ENCODE measurements at regions not wholly inside any gene's neighbourhood (a gene's known extent, or its start where the extent isn't known, plus 50 kb on each side); places are given as distances from the start of the nearest gene placed in this dataset.

DNA sequence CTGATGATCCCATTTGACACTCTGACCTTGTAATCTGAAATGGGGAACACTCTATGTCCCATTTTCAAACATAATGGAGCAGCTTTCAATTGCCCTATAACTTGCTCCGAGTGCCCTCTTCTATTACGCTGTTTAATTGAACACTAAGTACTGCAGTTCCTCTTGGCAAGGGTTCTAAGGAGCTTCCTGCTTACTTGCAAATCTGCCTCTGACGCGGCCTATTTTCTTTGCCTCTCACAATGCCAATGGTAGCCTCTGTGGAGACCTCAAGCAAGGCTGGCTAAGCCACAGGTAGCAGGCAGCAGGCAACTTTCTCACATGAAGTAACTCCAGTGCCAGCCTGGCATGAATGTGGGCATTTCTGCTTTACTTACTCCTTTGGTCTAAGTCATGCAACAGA, 443.4 kb upstream of the TRPC7 start:
- H3K4me3 ChIP-seq: no peak overlapping the region
- H3K36me3 ChIP-seq (ENCODE audit: insufficient read depth, low read length): no peaks in the 10 kb centered on the region
- TF ChIP-seq POLR2AphosphoS5 (IDR thresholded peaks at IDR 0.05; ENCODE audit: borderline replicate concordance, low read depth, low read length) (no peak), FOXP2 (optimal IDR thresholded peaks at IDR 0.05; ENCODE audit: control extremely low read depth, extremely low read length, insufficient read depth) (no peak), EZH2 (IDR thresholded peaks at IDR 0.05) (no peak)

DNA sequence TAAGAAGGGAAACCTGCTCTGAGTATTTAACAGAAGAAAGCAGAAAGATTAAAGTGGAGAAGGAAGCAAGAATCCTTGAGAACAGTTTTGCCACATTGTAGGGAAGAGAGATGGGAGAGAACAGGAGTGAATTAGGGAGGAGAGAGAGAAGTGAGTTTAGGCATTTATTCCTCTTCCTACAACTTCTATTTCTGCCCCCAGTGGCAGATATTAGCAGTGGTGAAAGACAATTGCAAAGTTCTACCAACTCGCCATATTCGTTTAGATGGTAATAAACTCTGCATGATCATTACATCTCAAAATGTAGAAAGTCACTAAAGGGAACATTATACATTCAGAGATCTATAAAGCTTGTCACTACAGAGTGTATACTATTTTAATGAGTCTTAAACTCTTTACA, 440.1 kb upstream of the TRPC7 start:
- no peaks in the 10 kb centered on the region for H3K36me3 ChIP-seq (ENCODE audit: insufficient read depth, low read length)
- no peak overlapping the region for H3K27ac ChIP-seq
- TF ChIP-seq FOXP2 (optimal IDR thresholded peaks at IDR 0.05; ENCODE audit: control extremely low read depth, extremely low read length, insufficient read depth) (no peak), POLR2AphosphoS5 (IDR thresholded peaks at IDR 0.05; ENCODE audit: borderline replicate concordance, low read depth, low read length) (no peak), EZH2 (IDR thresholded peaks at IDR 0.05) (no peak)
- no peak overlapping the region for H3K9ac ChIP-seq (ENCODE audit: insufficient read length)
- H3K9me3 ChIP-seq (ENCODE audit: low read depth, low read length): no peaks in the 10 kb centered on the region
- no peak overlapping the region for H3K4me3 ChIP-seq
- DNase-seq (ENCODE audit: low read depth, low spot score): no peak

More for the DNA sequence above, 443.4 kb upstream of the TRPC7 start:
- no peak overlapping the region for H3K27ac ChIP-seq
- no peak overlapping the region for H3K9ac ChIP-seq (ENCODE audit: insufficient read length)
- DNase-seq (ENCODE audit: low read depth, low spot score): no peak
- H3K9me3 ChIP-seq (ENCODE audit: low read depth, low read length): no peaks in the 10 kb centered on the region

DNA sequence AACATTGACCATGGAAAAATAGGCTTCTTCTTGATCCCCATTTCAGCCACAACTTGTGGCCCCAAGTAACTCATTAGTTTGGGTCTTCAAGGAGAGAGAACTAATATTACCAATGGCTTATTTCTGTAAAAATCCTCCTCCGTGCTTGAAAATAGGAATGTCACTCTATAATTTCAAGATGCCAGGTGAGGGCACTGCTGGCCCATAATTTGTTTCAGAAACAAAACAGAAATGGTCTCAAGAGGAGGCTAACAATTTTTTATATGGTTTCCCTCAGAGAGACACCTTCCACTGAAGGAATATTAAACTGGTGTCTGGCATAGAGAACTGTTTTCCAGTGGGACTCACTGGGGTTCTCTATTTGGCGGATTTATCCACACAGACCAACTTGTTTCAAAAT, 437.0 kb upstream of the TRPC7 start:
- no peak overlapping the region for H3K4me3 ChIP-seq
- no peak overlapping the region for H3K9ac ChIP-seq (ENCODE audit: insufficient read length)
- TF ChIP-seq FOXP2 (optimal IDR thresholded peaks at IDR 0.05; ENCODE audit: control extremely low read depth, extremely low read length, insufficient read depth): no peak
- TF ChIP-seq POLR2AphosphoS5 (IDR thresholded peaks at IDR 0.05; ENCODE audit: borderline replicate concordance, low read depth, low read length): no peak
- TF ChIP-seq EZH2 (IDR thresholded peaks at IDR 0.05): no peak
- no peaks in the 10 kb centered on the region for H3K9me3 ChIP-seq (ENCODE audit: low read depth, low read length)
- H3K36me3 ChIP-seq (ENCODE audit: insufficient read depth, low read length): no peaks in the 10 kb centered on the region
- H3K27ac ChIP-seq: no peak overlapping the region
- no peak for DNase-seq (ENCODE audit: low read depth, low spot score)

DNA sequence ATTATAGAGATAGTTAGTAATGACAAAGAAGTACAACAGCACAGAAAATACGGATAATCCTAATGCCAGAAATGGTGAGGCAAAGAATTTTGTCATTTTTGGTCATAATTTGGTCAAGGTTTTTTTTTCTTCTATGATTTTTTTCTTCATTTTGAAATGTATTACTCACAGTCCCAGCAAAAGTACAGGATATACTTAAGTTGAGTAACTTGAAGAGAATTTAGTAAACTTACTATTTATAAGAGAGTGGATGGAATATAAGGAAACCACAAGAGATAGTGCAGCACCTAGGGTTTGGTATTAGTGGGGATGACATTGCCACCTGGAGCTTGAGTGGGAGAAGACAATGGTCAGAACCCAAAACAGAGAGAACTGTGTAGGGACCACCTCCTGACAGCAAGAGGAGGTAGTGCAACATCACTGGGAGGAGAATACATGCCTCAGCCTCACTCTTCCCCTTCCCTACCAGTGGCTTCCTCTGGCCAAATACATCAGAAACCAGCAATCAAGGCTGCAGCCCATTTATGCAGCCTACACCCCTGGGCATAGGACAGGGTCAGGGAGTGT, 434.5 kb upstream of the TRPC7 start:
- DNase-seq (ENCODE audit: low read depth, low spot score): no peak
- no peak for TF ChIP-seq EZH2 (IDR thresholded peaks at IDR 0.05)
- no peak for TF ChIP-seq POLR2AphosphoS5 (IDR thresholded peaks at IDR 0.05; ENCODE audit: borderline replicate concordance, low read depth, low read length)
- no peak for TF ChIP-seq FOXP2 (optimal IDR thresholded peaks at IDR 0.05; ENCODE audit: control extremely low read depth, extremely low read length, insufficient read depth)

DNA sequence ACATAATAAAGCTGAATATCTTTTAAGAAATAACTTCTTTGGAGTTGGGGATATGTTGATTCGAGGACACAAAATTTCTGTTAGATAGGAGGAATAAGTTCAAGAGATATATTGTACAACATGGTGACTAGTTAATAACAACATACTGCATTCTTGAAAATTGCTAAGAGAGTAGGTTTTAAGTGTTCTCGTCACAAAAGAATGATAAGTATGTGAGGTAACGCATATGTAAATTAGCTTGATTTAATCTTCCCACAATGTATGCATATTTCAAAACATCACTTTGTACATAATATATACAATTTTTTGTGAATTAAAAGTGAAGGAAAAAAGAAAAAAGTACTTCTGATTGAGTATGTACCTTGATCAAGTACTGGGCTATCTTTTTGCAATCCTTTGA, 428.0 kb upstream of the TRPC7 start:
- no peak for DNase-seq (ENCODE audit: low read depth, low spot score)
- TF ChIP-seq EZH2 (IDR thresholded peaks at IDR 0.05) (no peak), POLR2AphosphoS5 (IDR thresholded peaks at IDR 0.05; ENCODE audit: borderline replicate concordance, low read depth, low read length) (no peak), FOXP2 (optimal IDR thresholded peaks at IDR 0.05; ENCODE audit: control extremely low read depth, extremely low read length, insufficient read depth) (no peak)
- no peak overlapping the region for H3K9ac ChIP-seq (ENCODE audit: insufficient read length)
- H3K36me3 ChIP-seq (ENCODE audit: insufficient read depth, low read length): no peaks in the 10 kb centered on the region
- H3K9me3 ChIP-seq (ENCODE audit: low read depth, low read length): no peaks in the 10 kb centered on the region
- H3K4me3 ChIP-seq: no peak overlapping the region
- no peak overlapping the region for H3K27ac ChIP-seq

More for the DNA sequence above, 434.5 kb upstream of the TRPC7 start:
- no peaks in the 10 kb centered on the region for H3K9me3 ChIP-seq (ENCODE audit: low read depth, low read length)
- H3K27ac ChIP-seq: no peak overlapping the region
- H3K9ac ChIP-seq (ENCODE audit: insufficient read length): no peak overlapping the region
- no peaks in the 10 kb centered on the region for H3K36me3 ChIP-seq (ENCODE audit: insufficient read depth, low read length)
- no peak overlapping the region for H3K4me3 ChIP-seq

DNA sequence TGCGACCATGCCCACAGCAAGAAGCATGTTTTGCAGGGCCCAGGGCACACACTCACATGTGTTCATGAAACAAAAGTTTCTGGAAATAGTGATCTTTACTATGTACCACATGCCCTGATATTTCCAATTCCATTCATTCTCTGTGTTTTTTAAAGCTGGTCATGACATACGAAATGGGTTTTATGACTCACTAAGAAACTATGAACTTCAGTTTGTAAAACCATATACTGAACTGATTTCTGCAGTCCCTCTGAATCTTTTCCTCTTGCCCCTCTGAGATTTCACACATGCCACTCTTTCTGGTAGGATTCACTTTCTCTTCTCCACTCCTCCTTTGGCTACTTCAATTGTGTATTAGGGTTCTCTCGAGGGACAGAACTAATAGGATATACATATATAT, 416.1 kb upstream of the TRPC7 start:
- Histone ChIP-seq H3K27ac (no peak overlapping the region), H3K36me3 (ENCODE audit: insufficient read depth, low read length) (no peaks in the 10 kb centered on the region), H3K9me3 (ENCODE audit: low read depth, low read length) (no peaks in the 10 kb centered on the region), H3K4me3 (no peak overlapping the region), H3K9ac (ENCODE audit: insufficient read length) (no peak overlapping the region)
- TF ChIP-seq EZH2 (IDR thresholded peaks at IDR 0.05) (no peak), POLR2AphosphoS5 (IDR thresholded peaks at IDR 0.05; ENCODE audit: borderline replicate concordance, low read depth, low read length) (no peak)
- DNase-seq (ENCODE audit: low read depth, low spot score): no peak

DNA sequence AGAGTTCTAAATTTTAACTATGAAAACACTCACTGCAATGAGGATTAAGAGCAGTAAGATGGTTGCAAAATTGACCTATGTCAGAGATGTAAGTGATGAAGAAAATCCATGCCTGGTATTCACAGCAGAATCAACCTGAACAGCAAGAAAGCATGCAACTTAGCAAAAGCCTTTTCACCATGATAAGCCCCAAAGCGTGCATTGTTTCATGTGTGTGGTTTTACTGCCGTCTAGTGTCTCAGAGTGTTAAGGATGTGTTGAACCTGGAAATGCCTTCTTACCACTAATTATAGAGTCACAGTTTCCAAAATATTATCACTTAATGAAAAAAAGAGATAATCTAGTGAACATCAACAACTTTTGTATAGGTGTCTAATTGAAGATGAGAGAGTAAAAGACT, 415.2 kb upstream of the TRPC7 start:
- no peak overlapping the region for H3K9ac ChIP-seq (ENCODE audit: insufficient read length)
- DNase-seq (ENCODE audit: low read depth, low spot score): no peak
- H3K9me3 ChIP-seq (ENCODE audit: low read depth, low read length): no peaks in the 10 kb centered on the region
- H3K27ac ChIP-seq: no peak overlapping the region
- H3K4me3 ChIP-seq: no peak overlapping the region
- TF ChIP-seq FOXP2 (optimal IDR thresholded peaks at IDR 0.05; ENCODE audit: control extremely low read depth, extremely low read length, insufficient read depth): no peak
- no peak for TF ChIP-seq EZH2 (IDR thresholded peaks at IDR 0.05)
- TF ChIP-seq POLR2AphosphoS5 (IDR thresholded peaks at IDR 0.05; ENCODE audit: borderline replicate concordance, low read depth, low read length): no peak
- no peaks in the 10 kb centered on the region for H3K36me3 ChIP-seq (ENCODE audit: insufficient read depth, low read length)

DNA sequence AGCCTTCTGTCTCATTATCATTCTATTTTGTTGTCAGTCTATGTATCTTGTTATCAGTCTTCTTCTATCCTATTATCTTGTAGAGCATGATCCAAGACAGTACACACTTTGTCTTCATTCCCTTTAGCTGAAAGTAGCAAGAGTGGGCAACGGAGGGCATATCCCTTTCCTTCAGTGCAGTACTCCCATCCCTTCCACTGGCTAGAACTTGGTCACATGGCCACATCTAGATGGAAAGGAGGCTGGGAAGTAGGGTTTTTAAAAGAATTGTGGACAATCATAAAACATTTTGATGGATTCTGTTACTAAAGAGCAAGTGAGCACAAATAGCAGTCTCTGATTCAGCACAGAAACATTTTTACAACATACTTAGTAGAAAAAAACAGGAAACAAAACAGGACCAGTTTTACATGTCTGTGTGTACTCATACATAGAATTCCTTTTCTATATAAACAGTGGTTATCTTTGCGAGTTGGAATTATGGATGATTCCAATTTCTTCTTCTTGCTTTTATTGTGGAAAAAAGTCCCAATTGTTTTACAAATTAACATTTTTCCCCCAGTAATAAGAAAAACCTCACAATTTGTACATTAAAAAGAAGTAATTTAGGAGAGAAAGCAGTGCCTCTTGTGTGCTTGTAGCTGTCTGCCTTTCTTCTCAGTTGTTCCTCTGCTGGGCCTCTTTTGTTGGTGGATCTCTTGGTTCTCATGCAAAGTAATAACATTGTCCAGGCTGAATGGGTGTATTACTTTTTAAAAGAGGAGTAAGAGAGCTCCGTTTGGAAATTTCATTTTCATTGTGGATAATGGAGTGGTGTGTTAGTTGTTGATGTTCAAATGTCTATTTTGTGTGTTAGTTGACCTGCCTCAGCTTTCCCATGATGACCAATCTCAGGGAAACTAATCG, 410.9 kb upstream of the TRPC7 start:
- no peak overlapping the region for H3K4me3 ChIP-seq

More for the DNA sequence above, 410.9 kb upstream of the TRPC7 start:
- Histone ChIP-seq H3K9ac (ENCODE audit: insufficient read length) (no peak overlapping the region), H3K36me3 (ENCODE audit: insufficient read depth, low read length) (no peaks in the 10 kb centered on the region), H3K9me3 (ENCODE audit: low read depth, low read length) (no peaks in the 10 kb centered on the region), H3K27ac (no peak overlapping the region)
- no peak for TF ChIP-seq POLR2AphosphoS5 (IDR thresholded peaks at IDR 0.05; ENCODE audit: borderline replicate concordance, low read depth, low read length)
- no peak for TF ChIP-seq FOXP2 (optimal IDR thresholded peaks at IDR 0.05; ENCODE audit: control extremely low read depth, extremely low read length, insufficient read depth)
- TF ChIP-seq EZH2 (IDR thresholded peaks at IDR 0.05): no peak
- DNase-seq (ENCODE audit: low read depth, low spot score): no peak

All from SK-N-MC (cell line).